HL-60 (cell line): ENCODE measurements at regions not wholly inside any gene's neighbourhood (a gene's known extent, or its start where the extent isn't known, plus 50 kb on each side); places are given as distances from the start of the nearest gene placed in this dataset.

Experiments
- POLR2AphosphoS5 ChIP-seq: IDR thresholded peaks from 2 replicates; pipeline ENCODE4 v1.6.1; 2012; ENCODE audit warnings: low read depth
- TF ChIP-seq, protein P1 (sequence below): IDR thresholded peaks from one replicate; pipeline ENCODE4 v1.5.1; 2011; ENCODE audit warnings: low read length, control low read depth, inconsistent platforms; ENCODE audit not compliant: insufficient read depth
- TF ChIP-seq, protein P2 (sequence below): IDR thresholded peaks from 2 replicates; pipeline ENCODE4 v1.6.1; 2012; ENCODE audit warnings: low read depth; ENCODE audit not compliant: insufficient replicate concordance

DNA sequence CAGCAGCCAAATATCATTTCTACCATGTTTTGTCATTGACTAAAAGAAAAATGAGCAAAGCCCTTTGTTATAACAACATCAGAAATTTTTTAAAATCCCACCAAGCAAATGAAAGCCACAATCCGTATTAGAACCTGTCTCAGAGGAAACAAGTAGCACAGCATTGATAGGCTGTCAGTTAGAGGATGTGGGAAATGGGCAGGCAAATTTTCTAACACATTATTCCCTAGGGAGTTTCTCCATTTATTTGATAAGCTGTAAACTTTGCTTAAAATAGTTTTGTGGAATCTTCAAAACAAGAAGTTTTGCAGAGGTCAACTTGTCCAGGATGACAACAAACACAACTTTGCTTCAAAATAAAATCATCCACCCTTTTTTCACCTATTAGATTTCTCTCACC, 53.6 kb upstream of the APC start:
- no peak for TF ChIP-seq POLR2AphosphoS5
- TF ChIP-seq, protein P1, sequence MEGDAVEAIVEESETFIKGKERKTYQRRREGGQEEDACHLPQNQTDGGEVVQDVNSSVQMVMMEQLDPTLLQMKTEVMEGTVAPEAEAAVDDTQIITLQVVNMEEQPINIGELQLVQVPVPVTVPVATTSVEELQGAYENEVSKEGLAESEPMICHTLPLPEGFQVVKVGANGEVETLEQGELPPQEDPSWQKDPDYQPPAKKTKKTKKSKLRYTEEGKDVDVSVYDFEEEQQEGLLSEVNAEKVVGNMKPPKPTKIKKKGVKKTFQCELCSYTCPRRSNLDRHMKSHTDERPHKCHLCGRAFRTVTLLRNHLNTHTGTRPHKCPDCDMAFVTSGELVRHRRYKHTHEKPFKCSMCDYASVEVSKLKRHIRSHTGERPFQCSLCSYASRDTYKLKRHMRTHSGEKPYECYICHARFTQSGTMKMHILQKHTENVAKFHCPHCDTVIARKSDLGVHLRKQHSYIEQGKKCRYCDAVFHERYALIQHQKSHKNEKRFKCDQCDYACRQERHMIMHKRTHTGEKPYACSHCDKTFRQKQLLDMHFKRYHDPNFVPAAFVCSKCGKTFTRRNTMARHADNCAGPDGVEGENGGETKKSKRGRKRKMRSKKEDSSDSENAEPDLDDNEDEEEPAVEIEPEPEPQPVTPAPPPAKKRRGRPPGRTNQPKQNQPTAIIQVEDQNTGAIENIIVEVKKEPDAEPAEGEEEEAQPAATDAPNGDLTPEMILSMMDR, result no peak
- TF ChIP-seq, protein P2, sequence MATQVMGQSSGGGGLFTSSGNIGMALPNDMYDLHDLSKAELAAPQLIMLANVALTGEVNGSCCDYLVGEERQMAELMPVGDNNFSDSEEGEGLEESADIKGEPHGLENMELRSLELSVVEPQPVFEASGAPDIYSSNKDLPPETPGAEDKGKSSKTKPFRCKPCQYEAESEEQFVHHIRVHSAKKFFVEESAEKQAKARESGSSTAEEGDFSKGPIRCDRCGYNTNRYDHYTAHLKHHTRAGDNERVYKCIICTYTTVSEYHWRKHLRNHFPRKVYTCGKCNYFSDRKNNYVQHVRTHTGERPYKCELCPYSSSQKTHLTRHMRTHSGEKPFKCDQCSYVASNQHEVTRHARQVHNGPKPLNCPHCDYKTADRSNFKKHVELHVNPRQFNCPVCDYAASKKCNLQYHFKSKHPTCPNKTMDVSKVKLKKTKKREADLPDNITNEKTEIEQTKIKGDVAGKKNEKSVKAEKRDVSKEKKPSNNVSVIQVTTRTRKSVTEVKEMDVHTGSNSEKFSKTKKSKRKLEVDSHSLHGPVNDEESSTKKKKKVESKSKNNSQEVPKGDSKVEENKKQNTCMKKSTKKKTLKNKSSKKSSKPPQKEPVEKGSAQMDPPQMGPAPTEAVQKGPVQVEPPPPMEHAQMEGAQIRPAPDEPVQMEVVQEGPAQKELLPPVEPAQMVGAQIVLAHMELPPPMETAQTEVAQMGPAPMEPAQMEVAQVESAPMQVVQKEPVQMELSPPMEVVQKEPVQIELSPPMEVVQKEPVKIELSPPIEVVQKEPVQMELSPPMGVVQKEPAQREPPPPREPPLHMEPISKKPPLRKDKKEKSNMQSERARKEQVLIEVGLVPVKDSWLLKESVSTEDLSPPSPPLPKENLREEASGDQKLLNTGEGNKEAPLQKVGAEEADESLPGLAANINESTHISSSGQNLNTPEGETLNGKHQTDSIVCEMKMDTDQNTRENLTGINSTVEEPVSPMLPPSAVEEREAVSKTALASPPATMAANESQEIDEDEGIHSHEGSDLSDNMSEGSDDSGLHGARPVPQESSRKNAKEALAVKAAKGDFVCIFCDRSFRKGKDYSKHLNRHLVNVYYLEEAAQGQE, result no peak
